HepG2 (cell line): ENCODE measurements at regions not wholly inside any gene's neighbourhood (a gene's known extent, or its start where the extent isn't known, plus 50 kb on each side); places are given as distances from the start of the nearest gene placed in this dataset.

Experiments used
- ATAC-seq: fragments of 200-7000 bp; cut with Tn5 transposase; 3 replicates; pipeline ENCODE4 v1.9.1; 2020; ENCODE audit warnings: mild to moderate bottlenecking, moderate library complexity
- BruUV-seq: library from RNA; stranded (reverse); fragments of 400-500 nt; replicated peaks from 2 replicates; lab custom pipeline; 2021; lab: Mats Ljungman, UMichigan
- CTCF ChIA-PET: fragments of 300-600 bp; formaldehyde crosslinking; extraction: SDS; loops from one replicate; lab custom pipeline; 2021; ENCODE audit warnings: low total read pairs, inconsistent platforms, low intra/inter-chr PET ratio; lab: Yijun Ruan, JAX
- POLR2A ChIA-PET: fragments of 350-600 bp; sonication (Branson Sonifier 250); formaldehyde crosslinking; loops from one replicate; lab custom pipeline; 2020; ENCODE audit warnings: antibody characterized with exemption, inconsistent platforms; lab: Yijun Ruan, JAX
- DNase-seq: peaks from one replicate; pipeline ENCODE4 v3.0.0-alpha.2; 2015; ENCODE audit warnings: low spot score
- FAIRE-seq: peaks from 3 replicates; lab custom pipeline; 2011; peaks lifted over from hg19 to GRCh38; lab: Jason Lieb, UNC
- H2AFZ ChIP-seq: one replicate; pipeline ENCODE4 v1.6.1; 2011; ENCODE audit warnings: low read length, inconsistent platforms
- H3K27ac ChIP-seq: fragments of 300-600 bp; 3 replicates; pipeline ENCODE4 v1.8.0; 2011; ENCODE audit warnings: mixed run types, mild to moderate bottlenecking, mixed read lengths, low read length, inconsistent platforms; ENCODE audit not compliant: insufficient read depth; ENCODE audit errors: extremely low read length
- H3K27me3 ChIP-seq, 2 experiments: fragments of 200-600 bp in 1 of 2; 2 replicates in 1 of 2; 3 replicates in 1 of 2; pipeline versions ENCODE4 v1.6.0 to v1.8.0; 2011; ENCODE audit warnings: low read length in 2 of 2, mild to moderate bottlenecking in 2 of 2, moderate library complexity in 2 of 2, inconsistent platforms in 1 of 2; ENCODE audit not compliant: insufficient read depth in 2 of 2, control insufficient read depth in 1 of 2
- H3K36me3 ChIP-seq, 2 experiments: fragments of 200-600 bp in 1 of 2; replicated peaks in 1 of 2; 2 replicates in 1 of 2; 3 replicates in 1 of 2; pipeline versions ENCODE4 v1.5.1 to v1.8.0; 2011; ENCODE audit warnings: low read length in 2 of 2, inconsistent platforms in 1 of 2; ENCODE audit not compliant: insufficient read depth in 2 of 2, control insufficient read depth in 1 of 2
- H3K4me1 ChIP-seq: 2 replicates; pipeline ENCODE4 v1.5.1; 2012; ENCODE audit warnings: low read length, inconsistent platforms; ENCODE audit not compliant: insufficient read depth
- H3K4me2 ChIP-seq: 2 replicates; pipeline ENCODE4 v1.6.0; 2011; ENCODE audit warnings: low read depth, low read length, inconsistent platforms
- H3K4me3 ChIP-seq, 3 experiments: fragments of 200-600 bp in 1 of 3; sonication (generic), shearing (Covaris generic) in 1 of 3; replicated peaks in 1 of 3; 2 replicates each; pipeline ENCODE4 v1.5.1; 2011 to 2016; ENCODE audit warnings: low read length in 3 of 3, inconsistent platforms in 2 of 3, low read depth in 2 of 3, mild to moderate bottlenecking in 2 of 3, control low read depth in 1 of 3, mixed read lengths in 1 of 3; ENCODE audit not compliant: insufficient read depth in 1 of 3
- H3K79me2 ChIP-seq: one replicate; pipeline ENCODE4 v1.6.1; 2011; ENCODE audit warnings: low read length, inconsistent platforms; ENCODE audit not compliant: insufficient read depth
- H3K9ac ChIP-seq: 2 replicates; pipeline ENCODE4 v1.6.0; 2011; ENCODE audit warnings: mild to moderate bottlenecking, low read depth, low read length, inconsistent platforms; ENCODE audit not compliant: insufficient read depth
- H3K9me3 ChIP-seq: 2 replicates; pipeline ENCODE4 v1.5.1; 2012; ENCODE audit warnings: mild to moderate bottlenecking, low read length
- H4K20me1 ChIP-seq: 2 replicates; pipeline ENCODE4 v1.6.0; 2011; ENCODE audit warnings: inconsistent platforms, mild to moderate bottlenecking, low read length, moderate library complexity; ENCODE audit not compliant: insufficient read depth
- ARID3A ChIP-seq: IDR thresholded peaks from 2 replicates; pipeline ENCODE4 v1.6.1; 2012; ENCODE audit warnings: low read depth, low read length, improper control_type of control experiment
- ERF ChIP-seq: IDR thresholded peaks from 2 replicates; pipeline ENCODE4 v1.6.1; 2018; ENCODE audit warnings: missing biosample characterization, missing genetic modification reagents
- IKZF1 ChIP-seq: fragments of 450-650 bp; IDR thresholded peaks from 2 replicates; pipeline ENCODE4 v1.7.1; 2016
- NFIB ChIP-seq: sonication (generic); formaldehyde crosslinking; IDR thresholded peaks from 2 replicates; pipeline ENCODE4 v1.9.0; 2021; ENCODE audit warnings: missing genetic modification reagents, mild to moderate bottlenecking, borderline replicate concordance
- RXRB ChIP-seq: IDR thresholded peaks from 2 replicates; pipeline ENCODE4 v1.6.1; 2016; ENCODE audit warnings: borderline replicate concordance, missing genetic modification reagents, missing compliant biosample characterization
- SETDB1 ChIP-seq: sonication (generic); formaldehyde crosslinking; IDR thresholded peaks from 2 replicates; pipeline ENCODE4 v1.5.1; 2020; ENCODE audit warnings: missing genetic modification reagents, mild to moderate bottlenecking, borderline replicate concordance
- SRY ChIP-seq: sonication (generic); formaldehyde crosslinking; IDR thresholded peaks from 2 replicates; pipeline ENCODE4 v1.8.0; 2022; ENCODE audit warnings: mild to moderate bottlenecking, missing genetic modification reagents
- ZFP1 ChIP-seq: IDR thresholded peaks from 2 replicates; pipeline ENCODE4 v1.6.1; 2016
- ZFP90 ChIP-seq: sonication (generic); formaldehyde crosslinking; IDR thresholded peaks from 2 replicates; pipeline ENCODE4 v1.8.0; 2022; ENCODE audit warnings: missing genetic modification reagents, mild to moderate bottlenecking, inconsistent platforms, borderline replicate concordance
- ZNF256 ChIP-seq: sonication (generic); formaldehyde crosslinking; conservative IDR thresholded peaks from 2 replicates; pipeline ENCODE4 v1.4.0; 2020; ENCODE audit warnings: missing genetic modification reagents
- ZNF33B ChIP-seq: sonication (generic); formaldehyde crosslinking; IDR thresholded peaks from 2 replicates; pipeline ENCODE4 v1.5.1; 2020; ENCODE audit warnings: mild to moderate bottlenecking, missing genetic modification reagents
- ZNF703 ChIP-seq: sonication (generic); formaldehyde crosslinking; IDR thresholded peaks from 2 replicates; pipeline ENCODE4 v1.5.1; 2020; ENCODE audit warnings: missing genetic modification reagents, mild to moderate bottlenecking, moderate library complexity, borderline replicate concordance
- WGBS: methylation state at CpG from one replicate; pipeline ENCODE4 v1.1.6; 2017; ENCODE audit warnings: low lambda C conversion rate; 5-methylcytosine and 5-hydroxymethylcytosine counted together
- in situ Hi-C: cut with HindIII; loops from 2 replicates; pipeline ENCODE4 v1.10.0; 2017; ENCODE audit warnings: low pct_unique_long_range_greater_than_20kb; ENCODE audit not compliant: extremely low pct_ligation_motif_present
- intact Hi-C: fragments of 100-400 bp; cut with micrococcal nuclease; formaldehyde crosslinking; loops from one replicate; pipeline ENCODE4 v1.10.0; 2022; ENCODE audit not compliant: unreplicated experiment
- TF ChIP-seq, protein P1 (sequence below): sonication (generic); formaldehyde crosslinking; conservative IDR thresholded peaks from 2 replicates; pipeline ENCODE4 v1.8.1; 2023; ENCODE audit warnings: missing genetic modification reagents

- Histone ChIP-seq H3K27me3 (no peaks in the 10 kb centered on the region), H3K36me3 (no peaks in the 10 kb centered on the region), H3K9me3 (no peaks in the 10 kb centered on the region), H3K4me3 (no peak overlapping the region), H3K4me2 (no peak overlapping the region), H2AFZ (no peak overlapping the region), H3K27ac (no peak overlapping the region), H3K4me1 (no peaks in the 10 kb centered on the region), H4K20me1 (no peaks in the 10 kb centered on the region), H3K9ac (no peak overlapping the region), H3K79me2 (no peaks in the 10 kb centered on the region)
- DNase-seq (no peak), ATAC-seq (no peak), FAIRE-seq (no peak)
- 0% methylated on average over 4 of the region's 4 CpGs for WGBS
- ChIA-PET CTCF (no interaction called here), POLR2A (no interaction called here)
- TF ChIP-seq ERF (CRISPR knock-in tag) (no peak), IKZF1 (no peak), ZNF256 (CRISPR knock-in tag) (no peak), RXRB (CRISPR knock-in tag) (no peak), NFIB (no peak), ZNF703 (no peak), ZFP1 (CRISPR knock-in tag) (no peak)
- no TSS peak for BruUV-seq
- intact Hi-C loops (no loop called here), in situ Hi-C loops (no loop called here)
Observed at GRCh38 chr7:117961235-117961634, 88.0 kb upstream of the CTTNBP2 start.

- CTCF ChIA-PET, result no interaction called here
- Histone ChIP-seq H3K27ac (no peak overlapping the region), H3K4me3 (no peak overlapping the region), H3K9ac (no peak overlapping the region), H3K79me2 (no peaks in the 10 kb centered on the region), H3K4me1 (no peaks in the 10 kb centered on the region), H3K27me3 (no peaks in the 10 kb centered on the region), H3K4me2 (no peak overlapping the region), H3K36me3 (no peaks in the 10 kb centered on the region), H2AFZ (no peak overlapping the region), H4K20me1 (no peaks in the 10 kb centered on the region), H3K9me3 (no peaks in the 10 kb centered on the region)
- FAIRE-seq (no peak), DNase-seq (no peak), ATAC-seq (no peak)
- TF ChIP-seq ARID3A (no peak), ZNF33B (CRISPR knock-in tag) (no peak), SETDB1 (no peak), ZFP90 (CRISPR knock-in tag) (no peak), SRY (no peak)
- TF ChIP-seq, protein P1, sequence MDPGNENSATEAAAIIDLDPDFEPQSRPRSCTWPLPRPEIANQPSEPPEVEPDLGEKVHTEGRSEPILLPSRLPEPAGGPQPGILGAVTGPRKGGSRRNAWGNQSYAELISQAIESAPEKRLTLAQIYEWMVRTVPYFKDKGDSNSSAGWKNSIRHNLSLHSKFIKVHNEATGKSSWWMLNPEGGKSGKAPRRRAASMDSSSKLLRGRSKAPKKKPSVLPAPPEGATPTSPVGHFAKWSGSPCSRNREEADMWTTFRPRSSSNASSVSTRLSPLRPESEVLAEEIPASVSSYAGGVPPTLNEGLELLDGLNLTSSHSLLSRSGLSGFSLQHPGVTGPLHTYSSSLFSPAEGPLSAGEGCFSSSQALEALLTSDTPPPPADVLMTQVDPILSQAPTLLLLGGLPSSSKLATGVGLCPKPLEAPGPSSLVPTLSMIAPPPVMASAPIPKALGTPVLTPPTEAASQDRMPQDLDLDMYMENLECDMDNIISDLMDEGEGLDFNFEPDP (CRISPR knock-in tag), result no peak
- POLR2A ChIA-PET, result no interaction called here
- BruUV-seq, result no TSS peak
- intact Hi-C loops (no loop called here), in situ Hi-C loops (no loop called here)
- 12% methylated on average over 5 of the region's 5 CpGs for WGBS
Observed at GRCh38 chr7:117962366-117962994, 89.2 kb upstream of the CTTNBP2 start.
